OCI-LY7 (cell line): ENCODE measurements at regions not wholly inside any gene's neighbourhood (a gene's known extent, or its start where the extent isn't known, plus 50 kb on each side); places are given as distances from the start of the nearest gene placed in this dataset.

Experiments
- CTCF ChIP-seq: fragments of 200-600 bp; sonication (generic); conservative IDR thresholded peaks from 2 replicates; pipeline ENCODE4 v1.5.1; 2014; ENCODE audit warnings: mild to moderate bottlenecking, antibody characterized with exemption, low read length, moderate library complexity, mixed read lengths
- EZH2phosphoT487 ChIP-seq: fragments of 200-600 bp; sonication (generic); IDR thresholded peaks from 2 replicates; pipeline ENCODE4 v1.6.1; 2018; ENCODE audit warnings: low read depth, borderline replicate concordance, mild to moderate bottlenecking, mixed run types, antibody characterized with exemption, low read length, moderate library complexity, mixed read lengths

- TF ChIP-seq CTCF (no peak), EZH2phosphoT487 (no peak)
Observed at GRCh38 chr14:100393906-100394732, 71.0 kb downstream of the SLC25A47 start.
